ENCODE measurements at regions not wholly inside any gene's neighbourhood (a gene's known extent, or its start where the extent isn't known, plus 50 kb on each side); places are given as distances from the start of the nearest gene placed in this dataset.

DNA sequence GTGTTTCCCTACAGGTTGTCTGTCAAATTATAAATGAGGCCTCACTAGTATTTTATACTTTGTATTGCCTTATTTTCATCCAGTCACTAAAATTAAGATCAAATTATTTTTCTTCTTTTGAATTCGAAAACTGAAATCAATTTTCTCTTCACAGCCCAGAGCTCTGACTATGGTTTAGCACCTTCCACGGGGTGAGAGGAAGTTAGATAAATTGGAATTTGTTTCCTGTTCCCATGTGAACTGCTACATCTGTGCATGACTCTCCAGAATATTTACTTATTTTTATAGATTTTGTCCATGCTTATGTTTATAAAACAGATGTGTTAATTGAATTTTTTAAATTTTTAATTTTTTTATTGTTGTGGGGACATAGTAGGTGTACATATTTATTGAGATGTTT lies 656.5 kb downstream of the IRS1 start:
- no peak for DNase-seq

- DNase-seq, result no peak
These were observed 657.2 kb downstream of the IRS1 start for GRCh38 chr2:226142463-226142862.

GRCh38 chr2:226140594-226140993 lies 659.0 kb downstream of the IRS1 start:
- no peak for DNase-seq

GRCh38 chr2:226139759-226140158 lies 659.9 kb downstream of the IRS1 start:
- DNase-seq, result no peak

GRCh38 chr2:226137201-226137811 lies 662.3 kb downstream of the IRS1 start:
- no peak for DNase-seq

DNA sequence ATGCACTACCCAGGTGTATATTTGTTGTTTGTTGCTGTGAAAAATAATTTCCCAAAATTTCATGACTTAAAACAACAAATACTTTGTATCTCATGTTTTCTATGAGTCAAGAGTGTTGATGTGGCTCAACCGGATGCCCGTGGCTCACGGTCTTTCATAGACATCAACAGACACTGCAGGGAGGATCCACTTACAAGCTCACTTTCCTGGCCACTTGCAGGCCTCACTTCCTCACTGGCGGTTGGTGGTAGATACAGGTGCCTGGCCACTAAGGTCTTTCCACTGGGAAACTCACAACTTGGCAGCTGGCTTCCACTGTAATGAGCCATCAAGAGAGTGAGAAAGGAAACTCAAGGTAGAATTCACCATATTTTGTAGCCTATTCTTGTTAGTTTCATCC lies 662.9 kb downstream of the IRS1 start:
- DNase-seq, result no peak

DNA sequence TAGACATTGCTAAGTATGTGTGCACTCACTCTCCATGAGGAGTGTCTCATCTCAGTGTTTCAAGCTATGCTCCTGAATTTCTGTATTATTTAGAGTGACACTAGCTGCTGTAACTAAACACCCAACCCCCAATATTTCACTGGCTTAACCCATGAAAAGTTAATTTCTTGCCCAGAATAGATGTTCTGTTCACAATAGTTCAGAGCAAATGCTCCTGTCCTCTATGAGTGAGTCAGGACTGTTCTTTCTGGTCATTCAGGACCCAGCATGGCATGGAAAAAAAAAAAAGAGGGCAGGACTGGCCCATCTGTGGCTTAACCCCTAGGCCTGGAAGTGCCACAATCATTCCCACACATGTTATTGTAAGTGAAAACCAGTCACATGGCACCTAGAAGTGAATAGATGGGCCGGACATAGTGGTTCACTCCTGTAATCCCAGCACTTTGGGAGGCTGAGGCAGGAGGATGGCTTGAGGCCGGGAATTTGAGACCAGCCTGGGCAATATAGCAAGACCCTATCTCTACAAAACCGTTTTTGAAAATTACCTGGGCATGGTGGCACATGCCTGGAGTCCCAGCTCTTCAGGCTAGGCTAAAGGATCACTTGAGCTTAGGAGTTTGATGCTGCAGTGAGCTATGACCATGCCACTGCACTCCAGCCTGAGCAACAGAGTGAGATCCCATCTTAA lies 663.6 kb downstream of the IRS1 start:
- no peak for DNase-seq

GRCh38 chr2:226132323-226133215 lies 667.1 kb downstream of the IRS1 start:
- no peak for DNase-seq

- DNase-seq, result no peak
These were observed 668.3 kb downstream of the IRS1 start for GRCh38 chr2:226131299-226131784.

GRCh38 chr2:226130192-226130591 lies 669.4 kb downstream of the IRS1 start:
- no peak for DNase-seq

DNA sequence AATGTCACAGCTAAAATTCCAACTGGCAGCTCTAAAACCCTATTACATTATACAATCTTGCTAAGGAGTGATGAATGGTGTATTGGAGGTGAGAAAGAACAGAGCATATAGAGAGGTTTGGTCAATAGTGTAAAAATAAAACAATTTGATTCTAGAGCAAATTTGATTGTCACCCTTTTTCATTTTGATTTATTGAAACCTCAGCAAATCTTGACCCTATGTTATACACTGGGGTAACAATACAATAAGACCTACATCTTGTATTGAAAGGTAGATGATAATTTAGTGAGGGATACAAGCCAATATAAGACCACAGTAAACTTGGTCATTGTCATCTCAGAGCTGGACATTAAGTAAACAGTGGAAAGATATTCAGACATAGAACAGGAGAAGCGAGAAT lies 671.9 kb downstream of the IRS1 start:
- DNase-seq, result no peak

GRCh38 chr2:226126104-226126503 lies 673.5 kb downstream of the IRS1 start:
- no peak for DNase-seq

GRCh38 chr2:226125176-226125883 lies 674.3 kb downstream of the IRS1 start:
- DNase-seq, result no peak

DNA sequence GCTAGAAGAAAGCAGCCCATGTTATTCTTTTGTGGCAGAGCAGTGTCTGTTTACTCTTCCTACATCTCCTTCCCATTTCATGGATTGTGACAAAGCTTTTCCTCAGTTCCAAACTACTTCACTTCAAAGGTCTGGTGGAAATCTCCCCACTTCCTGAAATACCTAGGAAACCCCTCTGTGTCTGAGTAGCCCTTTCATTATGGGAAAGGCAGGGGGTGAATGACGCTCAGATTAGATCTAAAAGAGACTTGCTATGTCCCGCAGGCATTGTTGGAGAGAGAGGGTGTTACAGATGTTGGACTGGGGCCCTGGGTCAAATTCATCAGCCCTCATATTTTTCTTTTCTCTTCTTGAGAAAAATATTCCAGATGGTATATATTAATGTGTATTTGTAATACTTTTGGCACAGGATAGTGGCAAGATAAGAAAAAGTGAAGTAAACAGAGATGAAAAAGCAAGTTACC lies 675.0 kb downstream of the IRS1 start:
- no peak for DNase-seq

GRCh38 chr2:226123300-226123699 lies 676.3 kb downstream of the IRS1 start:
- DNase-seq, result no peak

- no peak for DNase-seq
These were observed 677.6 kb downstream of the IRS1 start for GRCh38 chr2:226122041-226122440.

DNA sequence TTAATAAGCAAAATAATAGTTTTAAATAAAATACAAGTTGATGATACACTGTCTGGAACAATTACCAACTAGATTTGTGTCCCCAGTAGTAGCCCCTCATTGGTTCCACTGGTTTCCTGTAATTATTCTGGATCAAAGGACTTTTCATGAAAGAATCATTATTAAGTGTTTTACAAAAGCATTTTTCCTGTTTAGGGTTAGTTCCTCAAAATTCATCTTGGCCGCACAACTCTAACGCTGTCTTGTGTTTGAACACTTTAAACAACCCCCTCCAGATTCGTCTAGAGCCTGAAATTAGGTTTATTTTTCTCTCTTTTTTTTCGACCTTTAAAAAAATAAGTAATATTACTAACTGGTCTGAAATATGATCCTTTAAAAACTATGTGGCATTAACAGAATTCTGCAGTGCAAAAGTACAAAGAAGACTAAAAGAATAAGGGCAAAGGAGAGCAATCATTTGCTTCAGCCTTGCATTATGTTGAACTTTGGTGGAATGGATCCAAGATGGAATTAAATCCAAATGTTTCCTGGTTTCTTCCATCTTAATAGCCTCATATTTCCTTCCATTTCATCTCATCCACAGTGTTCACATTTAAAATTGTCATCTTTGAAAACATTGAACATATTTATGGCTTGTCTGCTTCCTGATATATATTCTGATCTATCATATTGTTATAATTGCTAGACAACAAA lies 678.4 kb downstream of the IRS1 start:
- DNase-seq, result no peak

DNA sequence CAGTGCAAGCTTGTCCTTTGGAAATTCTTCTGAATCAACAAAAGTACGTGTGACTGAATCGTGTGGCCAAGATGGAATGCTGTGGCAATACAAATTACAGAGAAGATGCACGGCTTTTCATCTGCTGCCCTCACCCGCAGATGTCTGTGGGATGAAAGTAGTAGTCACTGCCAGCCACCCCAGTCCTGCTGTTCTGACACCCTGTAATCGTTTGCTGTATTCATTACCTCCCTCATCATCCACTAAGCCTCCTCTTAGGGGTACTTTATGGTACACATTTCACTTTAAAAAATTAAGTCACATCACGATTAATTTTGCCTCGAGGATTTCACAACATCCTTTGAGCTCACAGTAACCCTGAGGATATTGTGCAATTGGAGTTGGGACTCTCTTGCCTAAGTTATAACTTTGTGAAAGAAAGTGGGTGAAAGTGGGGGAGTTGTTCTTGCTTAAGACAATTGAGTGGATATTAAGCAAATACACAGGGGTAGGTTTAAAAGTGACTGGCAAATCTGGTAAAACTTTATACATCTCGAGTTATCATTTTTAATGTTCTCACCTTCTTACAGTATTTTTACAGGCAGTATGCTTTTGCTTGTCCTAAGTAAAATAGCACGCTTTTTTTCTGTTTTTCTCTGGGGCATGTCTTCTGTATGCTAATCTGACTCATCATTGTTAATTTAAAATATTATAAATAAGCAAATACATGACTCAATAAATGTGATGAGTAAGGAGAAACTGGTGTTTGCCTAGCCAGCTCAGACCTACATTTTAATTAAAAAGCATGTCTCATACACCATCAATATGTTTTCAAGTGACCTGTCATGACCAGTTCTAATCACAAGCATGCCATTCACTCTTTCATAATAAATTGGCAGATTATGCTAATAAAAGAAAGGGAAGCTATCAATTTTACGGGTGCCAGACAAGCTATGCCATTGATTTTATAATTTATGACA lies 680.9 kb downstream of the IRS1 start:
- DNase-seq, result no peak

DNA sequence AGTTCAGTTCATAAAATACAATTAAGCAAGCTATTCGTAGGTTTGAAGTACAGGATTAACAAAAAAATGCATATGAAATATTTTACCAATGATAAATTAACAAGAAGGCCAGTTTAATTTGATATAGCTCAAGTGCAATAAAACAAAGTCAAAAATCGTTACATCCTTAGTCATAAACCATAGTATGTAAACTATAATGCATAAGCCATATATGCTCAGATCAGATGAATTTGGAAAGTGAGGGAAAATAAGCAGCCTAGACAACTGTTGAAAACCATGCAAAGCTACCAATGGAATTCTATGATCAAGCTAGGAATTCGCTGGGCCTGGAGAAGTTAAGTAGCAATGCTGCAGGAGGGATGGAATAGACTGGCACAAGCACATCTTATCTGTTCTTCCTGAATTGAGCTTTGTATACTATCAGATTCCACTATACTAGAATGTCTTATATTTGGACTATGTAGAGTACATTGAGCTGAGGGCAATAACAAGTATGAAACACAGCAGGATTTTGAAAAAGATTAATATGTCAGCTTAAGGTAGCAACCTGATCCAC lies 682.0 kb downstream of the IRS1 start:
- no peak for DNase-seq

GRCh38 chr2:226116346-226116745 lies 683.3 kb downstream of the IRS1 start:
- no peak for DNase-seq

DNA sequence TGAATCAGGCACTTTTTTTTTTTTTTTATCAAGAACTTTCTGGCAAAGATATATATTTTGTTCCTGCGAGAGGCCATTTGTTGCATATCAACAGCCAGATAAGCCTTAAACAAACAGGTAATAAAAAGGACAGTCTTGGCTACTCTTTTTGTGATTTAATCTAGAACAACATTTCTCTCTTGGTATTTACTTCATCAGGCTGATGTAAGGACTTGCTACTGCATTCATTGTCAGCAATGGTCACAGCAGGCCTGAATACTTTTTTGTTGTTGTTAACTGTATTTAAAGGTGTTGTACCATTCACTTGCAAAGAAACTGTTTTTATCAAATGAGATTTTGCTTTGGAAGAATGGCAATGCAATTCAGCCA lies 683.8 kb downstream of the IRS1 start:
- no peak for DNase-seq

All from activated T-cell treated with anti-CD3 and anti-CD28 coated beads for 4 hours (primary cell).